Peyer's patch (tissue), 4 donors: ENCODE measurements at regions not wholly inside any gene's neighbourhood (a gene's known extent, or its start where the extent isn't known, plus 50 kb on each side); places are given as distances from the start of the nearest gene placed in this dataset.

Experiments
- POLR2A ChIP-seq, 2 donors: fragments of 450-650 bp; IDR thresholded peaks; one replicate each; pipeline ENCODE4 v1.5.1; 2017; ENCODE audit warnings: antibody characterized with exemption in 2 of 2, mild to moderate bottlenecking in 2 of 2, moderate library complexity in 2 of 2
- TF ChIP-seq, protein P1 (sequence below), 6 experiments: fragments of 450-650 bp in 4 of 6; fragments of 200-600 bp in 2 of 6; sonication (generic) in 1 of 6; IDR thresholded peaks; one replicate each; pipeline ENCODE4 v1.5.1; 2017 to 2019; ENCODE audit warnings: antibody characterized with exemption in 6 of 6, mild to moderate bottlenecking in 3 of 6, moderate library complexity in 1 of 6

DNA sequence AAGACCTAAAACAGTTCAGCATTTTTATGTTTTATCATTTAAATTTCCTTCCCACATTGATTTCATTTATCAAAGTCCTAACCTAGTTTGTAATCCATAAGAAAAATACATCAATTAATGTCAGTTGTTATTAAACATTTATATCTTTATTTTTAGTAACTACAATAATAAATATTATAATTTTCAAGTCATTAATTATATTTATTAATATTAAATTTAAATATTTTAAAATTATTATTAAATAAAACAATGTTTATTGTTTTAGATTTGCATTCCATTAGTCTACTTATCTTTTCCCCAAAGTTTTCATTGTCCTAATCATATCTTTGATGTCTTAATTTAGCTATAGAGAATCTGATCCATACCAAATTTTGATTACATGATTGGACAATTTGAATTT is 368.9 kb downstream of the PLA2G4A start:
- TF ChIP-seq, protein P1, sequence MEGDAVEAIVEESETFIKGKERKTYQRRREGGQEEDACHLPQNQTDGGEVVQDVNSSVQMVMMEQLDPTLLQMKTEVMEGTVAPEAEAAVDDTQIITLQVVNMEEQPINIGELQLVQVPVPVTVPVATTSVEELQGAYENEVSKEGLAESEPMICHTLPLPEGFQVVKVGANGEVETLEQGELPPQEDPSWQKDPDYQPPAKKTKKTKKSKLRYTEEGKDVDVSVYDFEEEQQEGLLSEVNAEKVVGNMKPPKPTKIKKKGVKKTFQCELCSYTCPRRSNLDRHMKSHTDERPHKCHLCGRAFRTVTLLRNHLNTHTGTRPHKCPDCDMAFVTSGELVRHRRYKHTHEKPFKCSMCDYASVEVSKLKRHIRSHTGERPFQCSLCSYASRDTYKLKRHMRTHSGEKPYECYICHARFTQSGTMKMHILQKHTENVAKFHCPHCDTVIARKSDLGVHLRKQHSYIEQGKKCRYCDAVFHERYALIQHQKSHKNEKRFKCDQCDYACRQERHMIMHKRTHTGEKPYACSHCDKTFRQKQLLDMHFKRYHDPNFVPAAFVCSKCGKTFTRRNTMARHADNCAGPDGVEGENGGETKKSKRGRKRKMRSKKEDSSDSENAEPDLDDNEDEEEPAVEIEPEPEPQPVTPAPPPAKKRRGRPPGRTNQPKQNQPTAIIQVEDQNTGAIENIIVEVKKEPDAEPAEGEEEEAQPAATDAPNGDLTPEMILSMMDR (IDR thresholded peaks at IDR 0.05), result no peak
- TF ChIP-seq POLR2A (IDR thresholded peaks at IDR 0.05), result no peak
